Activated naive CD4-positive, alpha-beta T cell treated with anti-CD3 and anti-CD28 coated beads, Interleukin-2, amount 50 U/mL, for 72 hours (primary cell): ENCODE measurements at regions not wholly inside any gene's neighbourhood (a gene's known extent, or its start where the extent isn't known, plus 50 kb on each side); places are given as distances from the start of the nearest gene placed in this dataset.

Source experiments
- ATAC-seq, 2 donors: fragments of 150-1000 bp; cut with Tn5 transposase; 2 replicates each; pipeline ENCODE4 v1.10.0; 2021; ENCODE audit warnings: mild to moderate bottlenecking in 2 of 2, moderate library complexity in 2 of 2
- DNase-seq, 2 donors: peaks; one replicate each; pipeline ENCODE4 v3.0.0; 2021 to 2022; ENCODE audit warnings: low spot score in 2 of 2
- H3K27ac Mint-ChIP-seq, 2 donors: one replicate each; pipeline ENCODE4 v1.8.0; 2022; ENCODE audit warnings: mild to moderate bottlenecking in 2 of 2, mixed read lengths in 2 of 2
- H3K36me3 Mint-ChIP-seq, 2 donors: one replicate each; pipeline ENCODE4 v1.8.0; 2022; ENCODE audit warnings: mixed read lengths in 2 of 2
- H3K9me3 Mint-ChIP-seq, 2 donors: one replicate each; pipeline ENCODE4 v1.8.0; 2022; ENCODE audit warnings: mixed read lengths in 2 of 2

DNA sequence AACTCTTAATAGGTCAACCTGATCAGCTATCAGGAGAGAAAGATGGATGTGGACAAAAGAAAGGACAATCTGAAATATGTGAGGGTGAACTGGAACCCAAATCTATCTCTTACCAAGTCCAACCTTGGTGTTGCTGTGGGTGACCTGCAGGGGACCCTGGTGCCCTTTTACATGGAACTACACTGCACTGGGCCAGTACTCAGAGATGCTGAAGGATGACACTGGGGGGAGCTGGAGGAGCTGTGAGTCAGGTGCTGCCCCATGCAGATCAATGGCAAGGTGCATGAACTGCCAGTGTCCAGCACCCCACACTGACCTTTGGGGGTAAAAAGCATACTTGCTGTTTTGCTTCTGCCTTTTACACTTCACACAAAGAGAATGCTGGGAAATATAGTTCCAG is 55.6 kb upstream of the TBC1D5 start:
- H3K27ac Mint-ChIP-seq = no peak overlapping the region
- H3K36me3 Mint-ChIP-seq = peaks cover 4 to 5% of the 10 kb centered on the region in 2 donors
- H3K9me3 Mint-ChIP-seq = peaks cover 3 to 5% of the 10 kb centered on the region in 2 donors
- no peak for ATAC-seq
- no peak for DNase-seq

- DNase-seq (no peak), ATAC-seq (no peak)
- H3K36me3 Mint-ChIP-seq = peaks cover 12 to 14% of the 10 kb centered on the region in 2 donors
- H3K27ac Mint-ChIP-seq = no peak overlapping the region
- H3K9me3 Mint-ChIP-seq = peaks cover 13 to 16% of the 10 kb centered on the region in 2 donors
Observed at GRCh38 chr3:17795711-17796110, 53.3 kb upstream of the TBC1D5 start.

- ATAC-seq (no peak), DNase-seq (no peak)
- peaks cover 12 to 14% of the 10 kb centered on the region in 2 donors for H3K36me3 Mint-ChIP-seq
- H3K9me3 Mint-ChIP-seq = peaks cover 14 to 18% of the 10 kb centered on the region in 2 donors
- H3K27ac Mint-ChIP-seq = no peak overlapping the region
Observed at GRCh38 chr3:17795280-17795679, 52.8 kb upstream of the TBC1D5 start.

DNA sequence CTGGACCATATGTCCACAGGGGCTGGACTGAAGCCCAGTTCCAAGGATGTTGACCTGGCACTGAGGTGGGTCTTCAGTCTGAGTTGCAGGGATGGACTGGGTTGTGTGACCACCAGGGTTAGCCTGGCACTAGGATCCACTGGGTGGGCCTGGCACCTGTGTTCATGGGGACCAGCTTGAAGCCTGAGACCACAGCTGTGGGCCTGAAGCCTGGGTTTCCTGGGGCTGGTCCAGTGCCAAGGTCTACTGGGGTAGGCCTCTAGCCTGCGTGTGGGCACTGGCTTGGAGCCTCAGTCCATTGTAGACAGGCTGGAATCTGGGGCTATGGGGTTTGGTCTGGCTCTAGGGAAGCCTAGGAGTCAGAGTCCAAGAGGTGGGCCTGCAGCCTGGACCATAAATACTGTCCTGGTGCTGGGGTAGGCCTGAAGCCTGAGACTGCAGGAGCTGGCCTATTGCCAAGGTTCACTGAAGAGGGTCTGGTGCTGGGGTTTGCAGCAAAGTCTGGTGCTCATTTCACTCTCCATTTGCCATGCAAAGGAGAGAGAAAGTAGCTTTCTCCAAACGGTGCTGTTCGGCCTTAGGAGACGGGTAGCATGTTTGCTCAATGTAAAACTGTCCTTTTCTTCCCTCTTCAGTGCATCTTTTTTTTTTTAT is 51.2 kb upstream of the TBC1D5 start:
- ATAC-seq (no peak), DNase-seq (no peak)
- Mint-ChIP-seq H3K36me3 (peaks cover 12 to 14% of the 10 kb centered on the region in 2 donors), H3K9me3 (peaks cover 16 to 28% of the 10 kb centered on the region in 2 donors), H3K27ac (no peak overlapping the region)
